Kidney epithelial cell (primary cell): ENCODE measurements at regions not wholly inside any gene's neighbourhood (a gene's known extent, or its start where the extent isn't known, plus 50 kb on each side); places are given as distances from the start of the nearest gene placed in this dataset.

Experiments used
- DNase-seq: peaks from one replicate; pipeline ENCODE4 v3.0.0-alpha.2; 2010; ENCODE audit warnings: low read depth
- H3K27me3 ChIP-seq: 2 replicates; pipeline ENCODE4 v1.6.0; 2011; ENCODE audit warnings: low read length; ENCODE audit not compliant: control insufficient read depth, insufficient read depth
- H3K36me3 ChIP-seq: 2 replicates; pipeline ENCODE4 v1.5.1; 2011; ENCODE audit warnings: low read length; ENCODE audit not compliant: control insufficient read depth, insufficient read depth
- H3K4me3 ChIP-seq: 2 replicates; pipeline ENCODE4 v1.5.1; 2011; ENCODE audit warnings: low read depth, mild to moderate bottlenecking, control low read depth, low read length
- TF ChIP-seq, protein P1 (sequence below): IDR thresholded peaks from 2 replicates; pipeline ENCODE4 v1.5.1; 2011; ENCODE audit warnings: mild to moderate bottlenecking, moderate library complexity, low read length, control low read depth, inconsistent platforms; ENCODE audit not compliant: insufficient read depth, poor library complexity, severe bottlenecking

GRCh38 chr11:134823970-134824369 is 411.9 kb upstream of the B3GAT1 start:
- no peaks in the 10 kb centered on the region for H3K36me3 ChIP-seq
- no peak for DNase-seq
- H3K4me3 ChIP-seq, result no peak overlapping the region
- TF ChIP-seq, protein P1, sequence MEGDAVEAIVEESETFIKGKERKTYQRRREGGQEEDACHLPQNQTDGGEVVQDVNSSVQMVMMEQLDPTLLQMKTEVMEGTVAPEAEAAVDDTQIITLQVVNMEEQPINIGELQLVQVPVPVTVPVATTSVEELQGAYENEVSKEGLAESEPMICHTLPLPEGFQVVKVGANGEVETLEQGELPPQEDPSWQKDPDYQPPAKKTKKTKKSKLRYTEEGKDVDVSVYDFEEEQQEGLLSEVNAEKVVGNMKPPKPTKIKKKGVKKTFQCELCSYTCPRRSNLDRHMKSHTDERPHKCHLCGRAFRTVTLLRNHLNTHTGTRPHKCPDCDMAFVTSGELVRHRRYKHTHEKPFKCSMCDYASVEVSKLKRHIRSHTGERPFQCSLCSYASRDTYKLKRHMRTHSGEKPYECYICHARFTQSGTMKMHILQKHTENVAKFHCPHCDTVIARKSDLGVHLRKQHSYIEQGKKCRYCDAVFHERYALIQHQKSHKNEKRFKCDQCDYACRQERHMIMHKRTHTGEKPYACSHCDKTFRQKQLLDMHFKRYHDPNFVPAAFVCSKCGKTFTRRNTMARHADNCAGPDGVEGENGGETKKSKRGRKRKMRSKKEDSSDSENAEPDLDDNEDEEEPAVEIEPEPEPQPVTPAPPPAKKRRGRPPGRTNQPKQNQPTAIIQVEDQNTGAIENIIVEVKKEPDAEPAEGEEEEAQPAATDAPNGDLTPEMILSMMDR, result no peak
- no peaks in the 10 kb centered on the region for H3K27me3 ChIP-seq

- TF ChIP-seq, protein P1, result no peak
- no peaks in the 10 kb centered on the region for H3K36me3 ChIP-seq
- H3K4me3 ChIP-seq, result no peak overlapping the region
- no peak for DNase-seq
- no peaks in the 10 kb centered on the region for H3K27me3 ChIP-seq
Measured at GRCh38 chr11:134822897-134823296, 410.9 kb upstream of the B3GAT1 start.

- DNase-seq, result no peak
- Histone ChIP-seq H3K27me3 (no peaks in the 10 kb centered on the region), H3K4me3 (no peak overlapping the region), H3K36me3 (no peaks in the 10 kb centered on the region)
- TF ChIP-seq, protein P1, result no peak
Measured at GRCh38 chr11:134821422-134821821, 409.4 kb upstream of the B3GAT1 start.

- TF ChIP-seq, protein P1, result no peak
- Histone ChIP-seq H3K36me3 (no peaks in the 10 kb centered on the region), H3K27me3 (no peaks in the 10 kb centered on the region), H3K4me3 (no peak overlapping the region)
- DNase-seq, result no peak
Measured at GRCh38 chr11:134819041-134819440, 407.0 kb upstream of the B3GAT1 start.

- Histone ChIP-seq H3K36me3 (no peaks in the 10 kb centered on the region), H3K4me3 (no peak overlapping the region), H3K27me3 (no peaks in the 10 kb centered on the region)
- no peak for DNase-seq
- TF ChIP-seq, protein P1, result no peak
Measured at GRCh38 chr11:134818516-134818915, 406.5 kb upstream of the B3GAT1 start.

DNA sequence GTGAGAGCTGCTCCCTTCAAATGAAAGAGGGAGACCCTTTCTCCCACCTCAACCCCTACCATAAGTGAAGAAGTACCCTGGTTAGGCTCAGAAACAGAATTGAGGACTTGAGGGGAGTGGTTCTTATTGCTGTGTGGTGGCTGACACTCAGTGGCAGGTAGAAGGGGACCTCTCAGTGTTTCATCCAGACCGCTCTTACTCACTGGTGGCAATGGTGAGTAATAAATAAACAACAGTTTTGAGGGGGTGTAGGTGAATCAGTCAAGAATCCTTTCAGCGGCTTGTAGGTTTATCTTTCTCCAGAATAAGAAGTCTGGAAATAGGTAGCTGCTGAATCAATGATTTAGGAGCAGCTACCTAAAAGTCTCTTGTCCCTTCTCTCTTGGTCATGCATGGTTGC is 403.4 kb upstream of the B3GAT1 start:
- TF ChIP-seq, protein P1, result no peak
- Histone ChIP-seq H3K36me3 (no peaks in the 10 kb centered on the region), H3K27me3 (no peaks in the 10 kb centered on the region), H3K4me3 (no peak overlapping the region)
- DNase-seq, result no peak
